Upper lobe of left lung (tissue), 4 donors: ENCODE measurements at regions not wholly inside any gene's neighbourhood (a gene's known extent, or its start where the extent isn't known, plus 50 kb on each side); places are given as distances from the start of the nearest gene placed in this dataset.

ENCODE experiments used
- POLR2A ChIP-seq, 4 donors: fragments of 450-650 bp; IDR thresholded peaks; one replicate each; pipeline ENCODE4 v1.5.1; 2016 to 2017; ENCODE audit warnings: antibody characterized with exemption in 4 of 4, mild to moderate bottlenecking in 2 of 4
- POLR2AphosphoS5 ChIP-seq, 2 donors: sonication (generic); formaldehyde crosslinking; IDR thresholded peaks; one replicate each; pipeline ENCODE4 v1.5.1; 2017; ENCODE audit warnings: antibody characterized with exemption in 2 of 2

GRCh38 chr12:25395227-25395626 is 144.5 kb upstream of the KRAS start:
- TF ChIP-seq POLR2A (IDR thresholded peaks at IDR 0.05), result no peak
- TF ChIP-seq POLR2AphosphoS5 (IDR thresholded peaks at IDR 0.05), result no peak
